ENCODE measurements at regions not wholly inside any gene's neighbourhood (a gene's known extent, or its start where the extent isn't known, plus 50 kb on each side); places are given as distances from the start of the nearest gene placed in this dataset.

DNA sequence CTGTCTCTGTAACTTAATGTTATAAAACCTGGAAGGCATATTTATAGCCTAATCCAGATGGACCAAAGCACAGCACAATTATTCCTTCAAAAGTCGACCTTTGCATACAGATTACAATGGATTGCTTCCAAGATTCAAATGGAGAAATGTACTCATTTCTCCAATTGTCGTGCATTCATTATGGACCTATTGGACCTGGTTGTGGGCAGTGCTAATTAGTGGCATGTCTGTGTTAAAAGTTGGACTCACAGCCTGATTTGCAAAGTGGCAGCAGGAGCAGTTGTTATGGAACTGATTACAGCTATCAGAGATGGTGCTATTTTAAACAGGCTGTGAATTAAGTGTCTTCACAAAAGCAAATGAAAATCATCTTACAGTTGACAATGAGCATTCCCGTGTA is 1529.3 kb upstream of the SLC10A2 start:
- DNase-seq = no peak
- no peaks in the 10 kb centered on the region for H3K9me3 ChIP-seq (ENCODE audit: low read depth)
- H3K36me3 ChIP-seq (ENCODE audit: low read depth) = no peaks in the 10 kb centered on the region
- no peak overlapping the region for H2AFZ ChIP-seq
- in situ Hi-C loops (cut with MboI) = no loop called here
- no peaks in the 10 kb centered on the region for H3K4me1 ChIP-seq (ENCODE audit: insufficient read depth)
- H3K9me2 ChIP-seq (ENCODE audit: insufficient read depth) = no peaks in the 10 kb centered on the region
- H3K4me2 ChIP-seq (ENCODE audit: unreplicated experiment) = no peak overlapping the region
- no peaks in the 10 kb centered on the region for H4K20me1 ChIP-seq (ENCODE audit: insufficient read depth)
- no peak overlapping the region for H3K9ac ChIP-seq
- 8 to 10% methylated on average over 3 of the region's 3 CpGs for WGBS, 2 experiments (ENCODE audit: low coverage in 1 of 2, low lambda C conversion rate in 2 of 2, missing lambda C conversion rate in 2 of 2)
- H3K27me3 ChIP-seq (replicated peaks; ENCODE audit: insufficient read depth) = no peaks in the 10 kb centered on the region
- no peaks in the 10 kb centered on the region for H3K79me2 ChIP-seq (ENCODE audit: insufficient read depth)
- no peak for TF ChIP-seq EZH2 (IDR thresholded peaks at IDR 0.05; ENCODE audit: insufficient read depth, poor library complexity, severe bottlenecking)
- TF ChIP-seq EZH2phosphoT487 (IDR thresholded peaks at IDR 0.05; ENCODE audit: insufficient read depth, low read depth) = no peak
- H3F3A ChIP-seq (ENCODE audit: insufficient read depth) = no peaks in the 10 kb centered on the region
- no peak overlapping the region for H3K27ac ChIP-seq
- H3K4me3 ChIP-seq = no peak overlapping the region

- Histone ChIP-seq H3K9me3 (ENCODE audit: low read depth) (no peaks in the 10 kb centered on the region), H3K9ac (no peak overlapping the region), H3F3A (ENCODE audit: insufficient read depth) (no peaks in the 10 kb centered on the region), H3K36me3 (ENCODE audit: low read depth) (no peaks in the 10 kb centered on the region), H2AFZ (no peak overlapping the region), H3K4me3 (no peak overlapping the region), H3K79me2 (ENCODE audit: insufficient read depth) (no peaks in the 10 kb centered on the region), H3K27ac (no peak overlapping the region), H3K9me2 (ENCODE audit: insufficient read depth) (no peaks in the 10 kb centered on the region), H3K27me3 (replicated peaks; ENCODE audit: insufficient read depth) (no peaks in the 10 kb centered on the region), H3K4me2 (ENCODE audit: unreplicated experiment) (no peak overlapping the region), H3K4me1 (ENCODE audit: insufficient read depth) (no peaks in the 10 kb centered on the region), H4K20me1 (ENCODE audit: insufficient read depth) (no peaks in the 10 kb centered on the region)
- DNase-seq = no peak
- in situ Hi-C loops (cut with MboI) = no loop called here
- TF ChIP-seq EZH2 (IDR thresholded peaks at IDR 0.05; ENCODE audit: insufficient read depth, poor library complexity, severe bottlenecking) = no peak
- no peak for TF ChIP-seq EZH2phosphoT487 (IDR thresholded peaks at IDR 0.05; ENCODE audit: insufficient read depth, low read depth)
- WGBS, 2 experiments (ENCODE audit: low coverage in 1 of 2, low lambda C conversion rate in 2 of 2, missing lambda C conversion rate in 2 of 2) = 23 to 27% methylated on average over 2 of the region's 2 CpGs
These were observed 1528.6 kb upstream of the SLC10A2 start for GRCh38 chr13:104594806-104595205.

GRCh38 chr13:104593693-104594092 is 1527.5 kb upstream of the SLC10A2 start:
- Histone ChIP-seq H3K9ac (no peak overlapping the region), H3K9me3 (ENCODE audit: low read depth) (no peaks in the 10 kb centered on the region), H2AFZ (no peak overlapping the region), H3K4me2 (ENCODE audit: unreplicated experiment) (no peak overlapping the region), H3K27ac (no peak overlapping the region), H3K79me2 (ENCODE audit: insufficient read depth) (no peaks in the 10 kb centered on the region), H3K9me2 (ENCODE audit: insufficient read depth) (no peaks in the 10 kb centered on the region), H4K20me1 (ENCODE audit: insufficient read depth) (no peaks in the 10 kb centered on the region), H3F3A (ENCODE audit: insufficient read depth) (no peaks in the 10 kb centered on the region), H3K36me3 (ENCODE audit: low read depth) (no peaks in the 10 kb centered on the region), H3K4me3 (no peak overlapping the region), H3K27me3 (replicated peaks; ENCODE audit: insufficient read depth) (no peaks in the 10 kb centered on the region), H3K4me1 (ENCODE audit: insufficient read depth) (no peaks in the 10 kb centered on the region)
- in situ Hi-C loops (cut with MboI) = no loop called here
- DNase-seq = no peak
- TF ChIP-seq EZH2phosphoT487 (IDR thresholded peaks at IDR 0.05; ENCODE audit: insufficient read depth, low read depth) = no peak
- no peak for TF ChIP-seq EZH2 (IDR thresholded peaks at IDR 0.05; ENCODE audit: insufficient read depth, poor library complexity, severe bottlenecking)
- 35 to 68% methylated on average over 2 of the region's 2 CpGs for WGBS, 2 experiments (ENCODE audit: low coverage in 1 of 2, low lambda C conversion rate in 2 of 2, missing lambda C conversion rate in 2 of 2)

DNA sequence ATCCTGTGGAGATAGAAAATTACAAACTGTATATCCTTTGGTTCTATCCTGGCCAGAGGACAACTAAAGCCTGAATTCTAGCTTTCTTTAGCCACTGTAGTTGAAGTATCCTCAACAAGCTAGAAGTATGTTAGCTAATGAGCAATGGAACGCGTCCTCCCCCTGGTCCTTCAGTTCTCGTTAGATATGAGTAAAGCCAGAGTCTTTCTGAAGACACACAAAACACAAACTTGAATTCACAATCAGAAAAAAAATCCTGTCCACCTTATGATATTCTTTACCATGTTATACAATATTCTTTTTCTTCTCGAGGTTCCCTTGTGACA is 1527.0 kb upstream of the SLC10A2 start:
- Histone ChIP-seq H2AFZ (no peak overlapping the region), H3K4me2 (ENCODE audit: unreplicated experiment) (no peak overlapping the region), H4K20me1 (ENCODE audit: insufficient read depth) (no peaks in the 10 kb centered on the region), H3K9me3 (ENCODE audit: low read depth) (no peaks in the 10 kb centered on the region), H3K36me3 (ENCODE audit: low read depth) (no peaks in the 10 kb centered on the region), H3K4me1 (ENCODE audit: insufficient read depth) (no peaks in the 10 kb centered on the region), H3K9ac (no peak overlapping the region), H3K79me2 (ENCODE audit: insufficient read depth) (no peaks in the 10 kb centered on the region), H3K27me3 (replicated peaks; ENCODE audit: insufficient read depth) (no peaks in the 10 kb centered on the region), H3K27ac (no peak overlapping the region), H3K4me3 (no peak overlapping the region), H3F3A (ENCODE audit: insufficient read depth) (no peaks in the 10 kb centered on the region), H3K9me2 (ENCODE audit: insufficient read depth) (no peaks in the 10 kb centered on the region)
- no peak for TF ChIP-seq EZH2 (IDR thresholded peaks at IDR 0.05; ENCODE audit: insufficient read depth, poor library complexity, severe bottlenecking)
- no peak for TF ChIP-seq EZH2phosphoT487 (IDR thresholded peaks at IDR 0.05; ENCODE audit: insufficient read depth, low read depth)
- WGBS, 2 experiments (ENCODE audit: low coverage in 1 of 2, low lambda C conversion rate in 2 of 2, missing lambda C conversion rate in 2 of 2) = 32 to 41% methylated on average over 4 of the region's 4 CpGs
- in situ Hi-C loops (cut with MboI) = no loop called here
- DNase-seq = no peak

DNA sequence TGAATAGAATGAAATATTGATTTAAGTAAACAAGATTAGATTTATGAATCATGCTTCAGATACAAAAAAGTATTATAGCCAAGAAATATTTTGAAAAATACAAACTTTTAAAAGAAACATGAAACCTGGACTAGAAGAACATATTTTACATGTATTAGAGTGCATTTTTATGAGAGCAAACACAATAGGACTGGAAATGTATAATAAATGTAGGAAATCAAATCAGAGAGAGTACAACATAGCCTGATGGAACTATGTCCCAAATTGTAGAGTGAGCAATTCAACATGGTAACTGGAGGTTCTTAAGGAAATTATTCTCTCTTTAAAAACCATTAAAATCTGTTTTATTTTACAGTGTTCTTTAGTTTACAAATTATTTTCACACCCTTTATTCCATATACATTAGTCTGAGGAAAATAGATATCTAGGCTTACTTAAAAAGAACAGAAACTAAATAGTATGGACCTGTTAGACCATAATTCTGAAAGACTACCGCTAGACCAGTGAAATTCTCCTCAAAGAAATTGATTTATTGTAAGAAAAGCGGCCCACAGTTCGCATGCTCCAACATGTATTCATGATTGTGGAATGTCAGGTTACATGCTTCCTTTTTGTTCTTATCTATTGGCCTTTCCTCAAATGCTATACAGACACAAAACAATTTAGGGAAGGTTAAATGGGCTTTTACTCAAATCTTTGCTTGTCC is 1526.5 kb upstream of the SLC10A2 start:
- H3K79me2 ChIP-seq (ENCODE audit: insufficient read depth) = no peaks in the 10 kb centered on the region
- H3K9me3 ChIP-seq (ENCODE audit: low read depth) = no peaks in the 10 kb centered on the region
- WGBS, 2 experiments (ENCODE audit: low coverage in 1 of 2, low lambda C conversion rate in 2 of 2, missing lambda C conversion rate in 2 of 2) = 34% methylated on average over 3 of the region's 3 CpGs
- H2AFZ ChIP-seq = no peak overlapping the region
- DNase-seq = no peak
- no peaks in the 10 kb centered on the region for H3K9me2 ChIP-seq (ENCODE audit: insufficient read depth)
- no peaks in the 10 kb centered on the region for H3F3A ChIP-seq (ENCODE audit: insufficient read depth)
- no peak overlapping the region for H3K4me3 ChIP-seq
- no peak overlapping the region for H3K4me2 ChIP-seq (ENCODE audit: unreplicated experiment)
- in situ Hi-C loops (cut with MboI) = no loop called here
- H4K20me1 ChIP-seq (ENCODE audit: insufficient read depth) = no peaks in the 10 kb centered on the region
- no peaks in the 10 kb centered on the region for H3K4me1 ChIP-seq (ENCODE audit: insufficient read depth)
- H3K36me3 ChIP-seq (ENCODE audit: low read depth) = no peaks in the 10 kb centered on the region
- no peaks in the 10 kb centered on the region for H3K27me3 ChIP-seq (replicated peaks; ENCODE audit: insufficient read depth)
- TF ChIP-seq EZH2phosphoT487 (IDR thresholded peaks at IDR 0.05; ENCODE audit: insufficient read depth, low read depth) (no peak), EZH2 (IDR thresholded peaks at IDR 0.05; ENCODE audit: insufficient read depth, poor library complexity, severe bottlenecking) (no peak)
- no peak overlapping the region for H3K27ac ChIP-seq
- H3K9ac ChIP-seq = no peak overlapping the region
